ENCODE measurements at regions not wholly inside any gene's neighbourhood (a gene's known extent, or its start where the extent isn't known, plus 50 kb on each side); places are given as distances from the start of the nearest gene placed in this dataset.

GRCh38 chr2:7896940-7897487, 784.8 kb upstream of the ID2 start:
- no peak for DNase-seq (ENCODE audit: extremely low read depth, insufficient read length)
- Histone ChIP-seq H3K27me3 (replicated peaks; ENCODE audit: control insufficient read depth, insufficient read depth, low read length) (no peaks in the 10 kb centered on the region), H3K36me3 (ENCODE audit: control insufficient read depth, insufficient read depth, low read length) (no peaks in the 10 kb centered on the region), H3K4me3 (replicated peaks; ENCODE audit: low read depth, low read length) (no peak overlapping the region)
- TF ChIP-seq, protein P1, sequence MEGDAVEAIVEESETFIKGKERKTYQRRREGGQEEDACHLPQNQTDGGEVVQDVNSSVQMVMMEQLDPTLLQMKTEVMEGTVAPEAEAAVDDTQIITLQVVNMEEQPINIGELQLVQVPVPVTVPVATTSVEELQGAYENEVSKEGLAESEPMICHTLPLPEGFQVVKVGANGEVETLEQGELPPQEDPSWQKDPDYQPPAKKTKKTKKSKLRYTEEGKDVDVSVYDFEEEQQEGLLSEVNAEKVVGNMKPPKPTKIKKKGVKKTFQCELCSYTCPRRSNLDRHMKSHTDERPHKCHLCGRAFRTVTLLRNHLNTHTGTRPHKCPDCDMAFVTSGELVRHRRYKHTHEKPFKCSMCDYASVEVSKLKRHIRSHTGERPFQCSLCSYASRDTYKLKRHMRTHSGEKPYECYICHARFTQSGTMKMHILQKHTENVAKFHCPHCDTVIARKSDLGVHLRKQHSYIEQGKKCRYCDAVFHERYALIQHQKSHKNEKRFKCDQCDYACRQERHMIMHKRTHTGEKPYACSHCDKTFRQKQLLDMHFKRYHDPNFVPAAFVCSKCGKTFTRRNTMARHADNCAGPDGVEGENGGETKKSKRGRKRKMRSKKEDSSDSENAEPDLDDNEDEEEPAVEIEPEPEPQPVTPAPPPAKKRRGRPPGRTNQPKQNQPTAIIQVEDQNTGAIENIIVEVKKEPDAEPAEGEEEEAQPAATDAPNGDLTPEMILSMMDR (IDR thresholded peaks at IDR 0.05; ENCODE audit: insufficient read depth, low read length, poor library complexity, severe bottlenecking) = no peak

DNA sequence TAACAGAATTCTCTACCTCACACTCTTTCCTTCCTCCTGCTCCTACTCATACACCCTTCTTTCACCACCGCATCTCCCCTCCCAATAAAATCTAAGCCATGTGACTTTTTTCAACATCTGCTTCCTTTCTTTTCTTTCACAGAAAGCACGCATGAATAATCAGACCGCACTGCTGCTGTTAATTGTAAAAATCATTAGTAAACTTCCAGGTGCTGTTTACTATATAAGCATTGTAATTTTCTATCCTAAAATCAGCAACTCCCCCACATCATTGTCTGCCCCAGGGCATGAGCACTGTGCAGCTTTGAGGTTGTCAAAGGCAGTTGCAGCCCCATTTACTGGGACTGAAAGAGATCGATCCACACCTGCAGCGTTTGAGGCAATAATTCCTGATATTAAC, 782.6 kb upstream of the ID2 start:
- Histone ChIP-seq H3K27me3 (replicated peaks; ENCODE audit: control insufficient read depth, insufficient read depth, low read length) (no peaks in the 10 kb centered on the region), H3K4me3 (replicated peaks; ENCODE audit: low read depth, low read length) (no peak overlapping the region), H3K36me3 (ENCODE audit: control insufficient read depth, insufficient read depth, low read length) (no peaks in the 10 kb centered on the region)
- TF ChIP-seq, protein P1 (IDR thresholded peaks at IDR 0.05; ENCODE audit: insufficient read depth, low read length, poor library complexity, severe bottlenecking) = no peak
- peak; percentile 22 for DNase-seq (ENCODE audit: extremely low read depth, insufficient read length)

- TF ChIP-seq, protein P1 (IDR thresholded peaks at IDR 0.05; ENCODE audit: insufficient read depth, low read length, poor library complexity, severe bottlenecking) = no peak
- no peaks in the 10 kb centered on the region for H3K27me3 ChIP-seq (replicated peaks; ENCODE audit: control insufficient read depth, insufficient read depth, low read length)
- DNase-seq (ENCODE audit: extremely low read depth, insufficient read length) = no peak
- no peaks in the 10 kb centered on the region for H3K36me3 ChIP-seq (ENCODE audit: control insufficient read depth, insufficient read depth, low read length)
- H3K4me3 ChIP-seq (replicated peaks; ENCODE audit: low read depth, low read length) = no peak overlapping the region
Measured at GRCh38 chr2:7899923-7900322, 781.9 kb upstream of the ID2 start.

GRCh38 chr2:7900593-7900992, 781.3 kb upstream of the ID2 start:
- no peak for DNase-seq (ENCODE audit: extremely low read depth, insufficient read length)
- H3K36me3 ChIP-seq (ENCODE audit: control insufficient read depth, insufficient read depth, low read length) = no peaks in the 10 kb centered on the region
- H3K27me3 ChIP-seq (replicated peaks; ENCODE audit: control insufficient read depth, insufficient read depth, low read length) = no peaks in the 10 kb centered on the region
- H3K4me3 ChIP-seq (replicated peaks; ENCODE audit: low read depth, low read length) = no peak overlapping the region
- TF ChIP-seq, protein P1 (IDR thresholded peaks at IDR 0.05; ENCODE audit: insufficient read depth, low read length, poor library complexity, severe bottlenecking) = no peak

- no peak for DNase-seq (ENCODE audit: extremely low read depth, insufficient read length)
- Histone ChIP-seq H3K4me3 (replicated peaks; ENCODE audit: low read depth, low read length) (no peak overlapping the region), H3K27me3 (replicated peaks; ENCODE audit: control insufficient read depth, insufficient read depth, low read length) (no peaks in the 10 kb centered on the region; the same call in 1 of the 2 replicates), H3K36me3 (ENCODE audit: control insufficient read depth, insufficient read depth, low read length) (no peaks in the 10 kb centered on the region)
- TF ChIP-seq, protein P1 (IDR thresholded peaks at IDR 0.05; ENCODE audit: insufficient read depth, low read length, poor library complexity, severe bottlenecking) = no peak
Measured at GRCh38 chr2:7902251-7902765, 779.5 kb upstream of the ID2 start.

DNA sequence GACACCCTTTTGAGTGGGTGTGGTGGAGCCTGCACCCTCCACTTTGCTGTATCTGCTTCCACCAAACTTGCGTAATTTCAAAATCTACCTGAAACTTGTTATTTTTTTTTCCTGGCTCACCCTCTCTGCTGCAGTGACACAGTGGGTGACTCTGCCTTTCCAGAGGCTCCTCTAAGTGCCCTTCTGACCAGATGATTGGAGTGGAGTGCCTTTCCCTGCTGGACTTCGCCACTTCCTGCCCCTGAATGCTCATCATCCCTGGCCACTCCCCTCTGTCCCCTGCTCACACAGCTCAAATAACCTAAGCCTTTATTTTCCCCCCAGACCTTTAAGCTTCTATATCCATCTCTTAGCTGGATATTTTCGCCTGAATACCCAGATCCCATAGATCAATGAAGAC, 777.5 kb upstream of the ID2 start:
- Histone ChIP-seq H3K4me3 (replicated peaks; ENCODE audit: low read depth, low read length) (no peak overlapping the region), H3K27me3 (replicated peaks; ENCODE audit: control insufficient read depth, insufficient read depth, low read length) (no peaks in the 10 kb centered on the region; the same call in 1 of the 2 replicates), H3K36me3 (ENCODE audit: control insufficient read depth, insufficient read depth, low read length) (no peaks in the 10 kb centered on the region)
- no peak for DNase-seq (ENCODE audit: extremely low read depth, insufficient read length)
- TF ChIP-seq, protein P1 (IDR thresholded peaks at IDR 0.05; ENCODE audit: insufficient read depth, low read length, poor library complexity, severe bottlenecking) = no peak
